HG03280 (cell line): ENCODE measurements at regions not wholly inside any gene's neighbourhood (a gene's known extent, or its start where the extent isn't known, plus 50 kb on each side); places are given as distances from the start of the nearest gene placed in this dataset.
A peak's percentile ranks its signal among the peaks of the same experiment; 100 is the strongest.

Source experiments
- ATAC-seq: cut with Tn5 transposase; IDR thresholded peaks from one replicate; pipeline ENCODE4 v1.9.1; 2021; ENCODE audit warnings: mild to moderate bottlenecking, moderate library complexity; ENCODE audit not compliant: unreplicated experiment

DNA sequence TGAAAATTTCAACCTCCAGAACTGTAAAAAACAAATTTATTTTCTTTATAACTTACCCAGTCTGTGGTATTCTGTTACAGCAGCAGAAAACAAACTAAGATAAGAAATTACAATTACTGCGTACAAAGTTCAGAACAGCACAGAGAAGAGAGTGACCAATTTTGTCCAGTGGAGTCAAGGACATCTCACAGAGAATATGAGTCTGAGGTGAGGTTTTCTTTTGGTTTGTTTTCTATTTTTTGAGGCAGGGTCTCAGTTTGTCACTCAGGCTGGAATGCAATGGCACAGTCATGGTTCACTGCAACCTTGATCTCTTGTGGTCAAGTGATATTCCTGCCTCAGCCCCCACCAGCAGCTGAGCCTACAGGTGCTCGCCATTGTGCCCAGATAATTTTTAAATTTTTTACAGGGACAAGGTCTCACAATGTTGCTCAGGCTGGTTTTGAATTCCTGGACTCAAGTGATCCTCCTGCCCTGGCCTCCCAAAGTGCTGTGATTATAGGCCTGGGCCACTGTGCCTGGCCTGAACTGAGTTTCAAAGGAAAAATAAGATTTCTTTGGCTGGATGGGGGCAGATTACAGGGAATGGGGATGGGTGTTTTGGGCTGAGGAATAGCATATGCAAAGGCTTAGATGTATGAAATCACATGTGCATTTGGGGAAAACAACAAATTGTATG lies 201.1 kb upstream of the USP24 start:
- ATAC-seq = no peak

DNA sequence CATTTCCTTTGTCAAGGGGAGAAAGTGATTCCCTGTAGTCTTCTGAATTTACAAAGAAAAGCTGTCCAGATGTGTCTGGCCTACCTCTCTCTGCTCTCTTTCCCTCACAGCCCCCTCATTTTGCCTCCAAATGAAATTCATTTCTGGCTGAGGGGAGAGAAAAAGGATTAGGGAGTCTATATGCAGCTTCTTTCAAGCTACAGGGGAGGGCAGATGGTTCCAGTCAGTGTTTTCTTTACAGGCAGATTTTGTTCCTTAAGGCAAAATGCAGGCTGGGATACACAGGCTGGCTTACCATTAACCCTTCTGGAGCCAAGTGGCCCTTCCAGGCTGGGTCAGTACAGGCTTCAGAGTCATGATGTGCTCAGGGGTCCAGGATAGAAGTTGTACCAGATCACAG lies 198.1 kb upstream of the USP24 start:
- no peak for ATAC-seq

DNA sequence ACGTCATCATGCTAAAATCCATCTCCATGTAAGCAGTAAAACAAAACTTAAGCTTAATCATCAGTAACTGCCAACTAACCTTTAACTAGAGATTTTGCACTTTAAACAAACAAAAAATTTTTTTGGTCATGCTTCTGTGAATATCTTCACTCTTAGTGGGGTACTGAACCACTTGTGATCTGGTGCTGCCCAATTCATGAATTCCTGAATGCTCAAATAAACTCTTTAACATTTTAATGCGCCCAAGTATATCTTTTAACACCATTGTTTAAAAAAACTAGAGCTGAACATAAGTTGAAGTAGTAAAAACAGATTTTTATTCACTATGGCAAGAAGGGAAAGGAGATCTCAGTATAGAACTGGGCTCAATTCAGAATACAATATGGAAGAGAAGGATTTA lies 196.9 kb upstream of the USP24 start:
- ATAC-seq = no peak

DNA sequence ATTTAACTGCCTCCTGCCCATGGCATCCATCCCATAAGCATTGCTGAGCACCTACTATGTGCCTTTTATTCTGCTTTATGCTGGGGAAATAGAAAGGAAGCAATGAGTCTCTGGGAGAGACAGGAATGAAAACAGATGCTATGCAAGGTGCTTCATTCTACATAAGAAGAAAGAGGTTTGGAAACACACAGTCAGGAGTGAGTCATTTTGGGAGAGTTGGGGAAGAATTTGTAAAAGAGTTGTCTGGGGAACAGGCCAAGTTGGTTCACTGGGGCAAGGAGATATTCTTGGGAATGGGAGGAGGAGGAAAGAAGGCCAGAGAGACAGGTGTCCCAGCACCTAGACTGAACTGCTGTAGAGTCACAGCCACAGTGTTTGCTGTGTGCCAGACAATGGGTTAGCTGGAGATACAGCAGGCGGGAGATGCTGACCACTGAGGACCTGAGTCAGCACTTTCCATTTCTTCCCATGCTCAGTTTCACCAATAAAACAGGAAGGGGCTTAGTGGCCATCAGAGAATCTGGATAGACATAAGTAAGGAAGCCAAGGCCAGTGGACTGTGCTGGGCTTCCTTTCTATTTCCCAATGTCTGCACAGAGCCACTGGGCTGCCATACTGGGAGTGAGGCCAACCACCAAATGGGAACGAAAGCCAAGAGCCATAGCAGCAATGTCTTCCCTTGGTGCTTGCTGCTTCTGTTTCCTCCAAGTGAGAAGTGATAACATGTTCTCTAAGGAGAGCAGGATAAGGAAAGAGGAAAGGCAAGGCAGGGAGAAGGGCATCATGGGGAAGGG lies 187.7 kb upstream of the USP24 start:
- no peak for ATAC-seq

DNA sequence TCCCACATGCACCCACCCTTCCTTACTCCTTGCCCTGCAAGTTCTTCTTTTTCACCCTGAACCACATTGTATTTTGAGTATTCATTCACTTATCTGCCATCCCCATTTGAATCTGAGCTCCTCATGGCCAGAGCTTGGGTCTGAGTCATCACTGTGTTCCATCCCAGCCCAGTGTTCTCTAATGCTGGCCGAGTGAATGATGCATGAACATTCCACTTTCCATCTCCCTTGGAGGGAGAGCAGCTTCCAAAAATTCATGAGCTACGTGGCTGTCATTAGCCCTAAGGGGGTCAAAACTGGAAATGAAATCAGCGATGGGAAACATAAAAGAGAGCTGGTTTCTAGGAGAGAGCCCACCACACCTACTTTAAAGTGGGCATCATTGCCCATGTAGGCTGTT lies 187.0 kb upstream of the USP24 start:
- ATAC-seq = no peak

DNA sequence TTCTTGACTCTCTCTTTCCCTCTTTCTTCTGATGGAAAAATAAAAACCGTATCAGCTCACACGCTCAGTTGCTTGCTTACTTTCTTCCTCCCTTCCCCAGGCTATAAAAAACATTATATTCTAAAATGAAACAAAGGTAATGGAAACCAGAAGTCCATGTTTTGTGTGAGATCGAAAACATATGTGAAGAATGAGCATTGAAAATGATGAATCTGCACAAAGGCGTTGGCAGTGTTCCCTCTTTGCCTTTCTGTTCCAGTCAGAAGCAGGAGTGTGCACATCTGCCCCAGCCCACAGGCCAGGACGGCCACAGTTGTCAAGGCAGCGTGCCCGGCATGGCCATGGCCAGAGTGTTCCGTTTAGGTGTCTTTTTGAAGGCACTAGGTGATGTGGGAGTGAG lies 185.3 kb upstream of the USP24 start:
- no peak for ATAC-seq

DNA sequence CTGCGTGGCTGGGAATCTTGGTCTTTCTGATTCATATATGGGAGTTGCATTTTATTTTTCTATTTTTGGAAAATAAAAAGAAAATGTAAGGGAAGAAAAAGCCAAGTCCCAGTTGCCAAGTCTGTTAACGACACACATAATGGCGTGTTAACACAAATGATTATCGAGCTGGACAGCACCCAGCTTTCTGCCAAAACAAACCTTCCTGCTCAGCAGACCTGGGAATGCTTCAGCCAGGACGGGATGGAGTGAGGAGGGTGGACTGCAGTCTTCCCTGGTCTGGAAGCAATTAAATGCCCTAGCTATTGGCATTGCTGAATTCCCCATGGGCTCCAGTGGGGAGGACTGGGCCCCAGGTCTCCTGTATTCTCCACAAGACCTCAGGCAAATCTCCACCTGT lies 184.2 kb upstream of the USP24 start:
- no peak for ATAC-seq

DNA sequence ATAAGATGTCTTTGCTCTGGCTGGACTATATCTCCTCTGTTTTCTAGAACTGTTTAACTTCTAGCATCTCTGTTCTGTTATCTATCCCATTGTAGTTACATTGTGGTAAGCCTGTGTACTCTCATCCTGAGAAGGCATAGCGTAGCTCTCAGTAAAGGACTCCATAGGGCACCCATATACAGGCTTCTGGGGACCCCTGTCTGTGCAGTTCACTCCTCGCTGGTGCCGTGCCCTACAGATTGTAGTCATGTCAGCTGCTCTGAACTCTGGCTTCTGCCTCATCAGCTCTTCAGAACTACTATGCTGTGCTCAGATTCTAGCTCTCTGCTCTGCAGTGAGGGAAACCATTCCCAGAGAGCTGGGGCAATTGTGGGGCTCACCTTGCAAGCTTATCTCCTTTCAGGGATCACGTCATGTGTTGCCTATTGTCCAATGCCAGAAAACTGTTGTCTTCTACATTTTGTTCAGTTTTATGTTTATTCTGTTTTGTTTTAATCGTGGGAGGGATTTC lies 181.3 kb upstream of the USP24 start:
- no peak for ATAC-seq

DNA sequence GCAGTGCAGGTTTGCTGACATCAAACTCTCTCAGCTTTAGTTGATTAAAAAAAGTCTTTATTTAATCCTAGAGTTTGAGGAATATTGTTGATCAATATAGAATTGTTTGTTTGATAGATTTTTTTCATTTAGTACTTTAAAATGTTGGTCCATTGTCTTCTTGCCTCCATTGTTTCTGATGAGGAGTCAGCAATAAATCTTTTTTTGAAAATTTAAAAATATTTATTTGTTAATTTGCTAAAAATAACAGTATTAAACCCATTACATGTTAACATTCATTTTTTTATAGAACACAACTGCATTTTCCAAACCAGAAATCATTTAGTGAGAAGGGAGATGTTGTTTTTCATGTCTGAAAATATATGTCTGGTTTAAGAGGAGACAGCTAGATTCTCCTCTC lies 173.8 kb upstream of the USP24 start:
- no peak for ATAC-seq

DNA sequence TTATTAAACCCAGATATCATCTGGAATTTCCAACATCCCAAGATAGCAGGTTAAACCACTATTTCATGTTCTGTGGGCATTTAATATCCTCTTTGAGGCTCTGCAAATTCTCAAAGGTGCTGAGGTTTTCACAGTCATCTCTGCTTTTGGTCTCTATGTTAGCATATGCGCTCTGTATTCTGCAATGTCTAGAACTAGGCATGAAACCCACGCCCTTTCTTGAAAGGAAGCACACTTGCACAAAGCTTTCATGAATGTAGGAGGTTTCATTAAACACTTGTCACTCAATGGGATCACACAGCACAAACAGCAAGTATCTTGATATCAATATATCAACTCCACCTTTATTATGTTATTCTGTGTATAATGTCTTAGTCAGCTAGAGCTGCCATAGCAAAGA lies 172.0 kb upstream of the USP24 start:
- no peak for ATAC-seq

DNA sequence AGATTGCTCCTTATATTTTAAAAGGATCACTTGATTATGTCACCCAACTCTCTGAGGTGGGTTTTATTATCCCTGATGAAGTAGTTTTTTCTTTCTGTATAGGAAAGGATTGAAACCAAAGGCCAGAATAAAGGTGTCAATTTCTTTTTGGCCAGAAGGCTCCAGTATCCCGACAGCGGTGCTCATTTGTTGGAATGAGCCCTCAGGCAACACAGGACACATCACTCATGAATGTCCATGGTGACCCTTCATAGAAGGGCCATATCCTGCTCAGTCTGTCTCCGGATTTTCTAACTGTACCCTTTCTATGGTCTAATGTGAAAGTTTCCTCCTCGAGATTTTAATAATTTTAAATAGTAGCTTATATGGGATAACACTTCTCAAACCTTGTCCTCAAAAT lies 171.3 kb upstream of the USP24 start:
- ATAC-seq = no peak

DNA sequence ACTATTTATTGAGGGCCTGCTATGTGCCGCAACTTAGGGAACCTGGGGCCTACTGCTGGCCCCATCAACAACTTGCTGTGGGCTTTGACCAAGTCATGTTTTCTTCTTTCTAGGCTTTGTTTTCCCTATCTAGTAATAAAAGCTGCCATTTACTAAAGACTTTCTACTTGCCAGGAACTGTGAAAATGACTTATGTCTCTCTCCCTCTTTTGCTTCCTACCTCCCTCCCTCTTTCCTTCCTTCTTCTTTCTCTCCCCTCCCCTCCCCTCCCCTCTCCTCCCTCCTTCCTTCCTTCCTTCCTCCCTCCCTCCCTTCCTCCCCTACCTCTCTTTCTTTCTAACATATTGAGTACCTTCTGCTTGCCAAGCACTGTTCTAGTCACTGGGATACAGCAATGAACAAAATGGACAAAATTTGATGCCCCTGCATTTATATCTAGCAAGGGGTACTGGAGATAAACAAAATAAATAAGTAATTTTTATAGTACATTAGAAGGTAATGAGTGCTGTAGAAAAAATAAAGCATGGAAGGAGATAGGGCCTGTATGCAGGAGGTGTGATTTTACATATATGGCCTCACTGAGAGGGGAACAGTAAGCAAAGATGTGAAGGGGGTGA lies 170.3 kb upstream of the USP24 start:
- no peak for ATAC-seq

DNA sequence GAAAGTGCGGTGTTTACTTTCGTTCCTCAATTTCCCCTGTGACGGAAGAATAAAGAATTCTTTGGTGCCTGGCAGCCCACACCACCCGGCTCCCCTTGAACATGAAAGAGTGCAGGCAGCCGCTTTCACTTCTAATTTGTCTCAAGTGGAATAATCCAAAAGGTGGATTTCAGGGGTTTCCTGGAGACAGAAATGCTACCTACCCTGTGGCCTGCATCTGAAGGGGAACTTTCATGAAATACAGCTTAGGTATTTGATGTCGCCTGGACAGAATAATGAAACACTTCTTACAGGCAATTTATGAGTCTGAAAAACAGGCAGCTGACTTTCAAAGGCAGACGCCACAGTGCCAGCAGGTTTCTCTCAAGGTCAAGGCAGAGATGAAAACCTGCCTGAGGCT lies 169.5 kb upstream of the USP24 start:
- no peak for ATAC-seq

DNA sequence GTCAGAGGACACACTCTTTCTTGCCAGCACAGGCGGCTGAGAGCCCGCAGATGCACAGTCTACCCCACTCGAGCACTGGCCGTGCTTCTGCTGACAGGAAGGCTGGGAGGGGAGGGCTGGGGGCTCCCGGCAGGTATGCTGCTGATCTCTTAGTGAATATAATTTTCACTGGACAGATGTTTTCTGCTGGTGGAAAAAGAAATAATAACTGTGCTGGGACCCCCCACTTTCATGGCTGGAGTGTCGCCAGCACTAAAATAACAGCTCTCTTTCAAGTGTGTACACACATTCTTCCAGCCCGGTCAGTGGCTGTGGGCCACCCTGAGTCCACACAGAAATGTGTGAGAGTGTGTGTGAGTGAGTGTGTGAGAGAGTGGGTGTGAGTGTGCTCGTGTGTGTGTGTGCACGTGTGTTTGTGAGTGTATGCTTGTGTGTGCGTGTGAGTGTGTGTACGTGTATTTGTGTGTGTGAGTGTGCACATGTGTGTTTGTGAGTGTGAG lies 167.7 kb upstream of the USP24 start:
- no peak for ATAC-seq

DNA sequence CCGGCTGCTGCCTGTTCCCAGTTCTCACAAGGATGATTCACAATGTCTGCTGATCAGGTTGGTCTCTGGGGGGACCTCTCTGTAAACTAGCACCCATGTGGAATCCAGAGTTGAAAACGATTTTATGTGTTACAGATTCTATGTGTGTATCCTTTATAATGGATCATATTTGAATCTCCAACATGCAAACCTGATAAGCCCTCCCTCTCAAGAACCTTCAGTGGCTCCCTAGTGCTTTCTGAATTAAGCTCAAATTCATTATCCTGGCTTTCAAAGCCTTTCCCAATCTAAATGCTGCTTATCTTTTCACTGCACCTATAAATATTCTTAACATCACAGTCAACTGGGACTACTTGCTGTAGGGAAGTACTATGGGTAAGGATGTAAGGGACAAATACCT lies 166.8 kb upstream of the USP24 start:
- no peak for ATAC-seq

DNA sequence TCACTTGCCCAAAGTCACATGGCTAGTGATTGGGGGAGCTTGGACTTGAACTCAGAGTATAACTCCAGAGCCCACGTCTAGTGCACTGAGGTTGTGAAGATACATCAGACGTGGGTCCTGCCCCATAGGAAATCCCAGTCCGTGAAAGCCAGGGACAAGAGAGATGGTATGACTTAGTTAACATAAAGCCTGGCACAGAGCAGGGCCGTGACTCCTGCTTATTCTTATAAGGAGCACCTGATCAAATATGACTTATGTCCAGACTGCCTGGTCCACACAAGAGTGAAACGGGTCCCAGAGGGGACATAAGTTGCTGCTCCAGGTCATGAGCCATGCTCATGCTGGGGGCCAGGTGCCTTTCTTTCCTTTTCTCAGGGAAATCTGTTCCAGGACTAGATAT lies 166.3 kb upstream of the USP24 start:
- ATAC-seq = no peak

DNA sequence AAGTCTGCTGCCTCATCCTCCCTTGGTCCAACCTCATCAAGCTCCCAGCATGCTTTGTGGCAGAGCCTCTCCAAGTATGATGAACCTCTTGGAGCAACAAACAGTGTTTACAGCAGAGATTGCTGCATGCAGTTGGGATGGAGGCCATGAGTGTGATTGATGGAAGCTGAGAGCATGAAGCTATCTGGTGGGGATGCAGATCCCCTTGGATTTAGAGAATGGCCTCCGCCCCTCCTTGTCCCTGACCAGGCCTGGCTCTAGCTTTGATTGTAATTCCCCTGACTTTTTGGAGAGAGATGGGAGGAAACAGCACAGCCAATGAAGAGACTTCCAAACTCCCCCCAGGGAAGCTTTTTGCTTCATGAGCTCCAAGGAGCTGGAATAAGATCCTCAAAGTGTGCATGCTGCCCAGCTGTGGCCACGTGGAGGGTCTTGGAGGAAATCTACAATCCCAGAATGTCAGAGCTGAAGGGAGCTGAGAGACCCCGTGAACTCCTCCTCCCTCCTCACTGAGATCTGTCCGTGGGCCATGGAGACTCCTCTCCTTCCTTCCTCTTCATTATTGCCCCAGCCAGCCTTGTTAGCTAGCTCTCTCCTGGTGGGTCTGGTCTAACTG lies 165.3 kb upstream of the USP24 start:
- ATAC-seq = no peak

DNA sequence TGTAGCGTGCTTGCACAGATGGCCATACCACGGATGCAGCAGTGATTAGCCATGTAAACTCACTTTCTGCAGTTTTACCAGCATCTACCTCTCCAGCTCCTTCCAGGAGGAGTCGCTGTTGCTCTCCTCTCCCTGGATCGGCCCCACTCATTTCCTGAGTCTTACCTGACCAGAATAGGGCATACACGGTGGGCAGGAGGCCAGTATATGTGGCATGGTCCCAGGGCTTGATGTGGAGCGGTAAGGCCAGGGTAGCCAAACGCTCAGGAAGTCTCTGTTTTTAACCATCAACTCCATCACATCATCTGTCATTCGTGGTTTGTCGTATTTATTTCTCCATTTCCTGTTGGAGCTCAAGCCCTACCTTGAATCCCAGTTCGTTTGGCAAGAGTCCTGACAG lies 163.4 kb upstream of the USP24 start:
- no peak for ATAC-seq

DNA sequence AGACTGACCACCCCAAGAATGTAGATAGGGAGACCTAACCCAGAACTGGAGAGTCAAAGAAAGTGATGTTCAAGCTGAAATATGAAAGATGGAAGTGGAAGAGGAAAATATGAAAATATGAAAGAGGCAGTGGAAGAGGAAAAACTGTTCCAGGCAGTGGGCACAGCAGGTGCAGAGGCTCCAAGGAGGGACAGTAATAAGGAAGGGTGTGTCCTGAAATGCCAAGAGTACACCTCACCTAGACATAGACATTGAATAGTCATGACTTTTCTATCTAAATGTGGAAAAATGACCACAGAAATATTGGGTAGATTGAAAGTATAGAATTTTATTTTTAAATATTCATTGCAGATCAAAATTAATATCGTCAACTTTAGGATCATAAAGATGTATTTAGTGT lies 161.7 kb upstream of the USP24 start:
- no peak for ATAC-seq

DNA sequence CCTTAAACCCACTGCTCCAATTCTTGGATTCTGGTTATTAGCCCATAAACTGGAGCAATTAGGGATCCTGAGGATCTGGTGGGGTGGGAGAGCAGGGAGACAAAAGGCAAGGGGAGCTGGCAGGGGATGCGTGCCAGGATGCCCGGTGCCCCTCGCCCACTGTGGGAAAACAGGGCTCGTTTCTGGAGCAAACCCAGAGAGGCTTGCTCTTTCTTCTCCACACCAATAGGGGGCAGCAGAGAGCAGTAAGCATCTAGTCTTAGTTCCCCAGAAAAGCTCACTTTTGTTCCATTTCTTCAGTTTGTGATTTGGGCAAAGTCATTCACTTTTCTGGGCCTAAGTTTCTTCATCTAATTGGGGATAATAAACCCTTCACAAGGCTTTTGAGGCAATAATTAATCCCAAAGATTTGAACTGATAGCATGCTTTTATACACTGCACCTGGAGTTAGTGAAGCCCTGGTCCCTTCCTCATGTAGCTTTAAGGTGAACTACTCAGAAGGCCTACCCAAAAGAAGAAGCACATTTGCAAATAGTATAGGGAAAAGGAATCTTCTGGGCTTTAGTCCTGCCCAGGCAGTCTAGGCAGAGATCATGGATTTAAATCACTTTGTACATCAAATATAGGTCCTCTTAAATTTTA lies 160.6 kb upstream of the USP24 start:
- ATAC-seq = peak; percentile 57
